Smooth muscle cell (in vitro differentiated cells): ENCODE measurements at regions not wholly inside any gene's neighbourhood (a gene's known extent, or its start where the extent isn't known, plus 50 kb on each side); places are given as distances from the start of the nearest gene placed in this dataset.

Source experiments
- DNase-seq: peaks from one replicate; lab custom pipeline; 2025; ENCODE audit not compliant: unreplicated experiment; lab: John Stamatoyannopoulos, UW
- H2AFZ ChIP-seq: fragments of 200-600 bp; sonication (generic); 2 replicates; pipeline ENCODE4 v1.6.0; 2016; ENCODE audit warnings: antibody characterized with exemption, low read depth, mild to moderate bottlenecking
- H3F3A ChIP-seq: fragments of 200-600 bp; sonication (generic); 2 replicates; pipeline ENCODE4 v1.6.0; 2017; ENCODE audit warnings: antibody characterized with exemption, low read depth
- H3K27ac ChIP-seq: fragments of 200-600 bp; sonication (generic); 2 replicates; pipeline ENCODE4 v1.5.1; 2016; ENCODE audit warnings: low read depth, mild to moderate bottlenecking
- H3K27me3 ChIP-seq: fragments of 200-600 bp; sonication (generic); 2 replicates; pipeline ENCODE4 v1.6.1; 2016; ENCODE audit warnings: low read depth, mild to moderate bottlenecking
- H3K36me3 ChIP-seq: fragments of 200-600 bp; sonication (generic); 2 replicates; pipeline ENCODE4 v1.5.1; 2016; ENCODE audit warnings: low read depth
- H3K4me1 ChIP-seq: fragments of 200-600 bp; sonication (generic); 2 replicates; pipeline ENCODE4 v1.5.1; 2016; ENCODE audit warnings: low read depth
- H3K4me2 ChIP-seq: fragments of 200-600 bp; sonication (generic); 2 replicates; pipeline ENCODE4 v1.6.0; 2016; ENCODE audit warnings: mild to moderate bottlenecking
- H3K4me3 ChIP-seq: fragments of 200-600 bp; sonication (generic); 2 replicates; pipeline ENCODE4 v1.5.1; 2016; ENCODE audit warnings: mild to moderate bottlenecking
- H3K79me2 ChIP-seq: fragments of 200-600 bp; sonication (generic); 2 replicates; pipeline ENCODE4 v1.6.0; 2016; ENCODE audit warnings: low read depth, mild to moderate bottlenecking
- H3K9ac ChIP-seq: fragments of 200-600 bp; sonication (generic); 2 replicates; pipeline ENCODE4 v1.6.0; 2016; ENCODE audit warnings: low read depth
- H3K9me3 ChIP-seq: fragments of 200-600 bp; sonication (generic); replicated peaks from 2 replicates; pipeline ENCODE4 v1.5.1; 2016; ENCODE audit warnings: low read depth
- H4K20me1 ChIP-seq: fragments of 200-600 bp; sonication (generic); 2 replicates; pipeline ENCODE4 v1.6.0; 2016; ENCODE audit warnings: low read depth
- WGBS: methylation state at CpG from one replicate; pipeline ENCODE4 v1.1.7; 2016; ENCODE audit warnings: low lambda C conversion rate; 5-methylcytosine and 5-hydroxymethylcytosine counted together
- TF ChIP-seq, protein P1 (sequence below): fragments of 200-600 bp; sonication (generic); IDR thresholded peaks from 2 replicates; pipeline ENCODE4 v1.5.1; 2017; ENCODE audit warnings: borderline replicate concordance, mild to moderate bottlenecking, antibody characterized with exemption; ENCODE audit not compliant: insufficient read depth, poor library complexity, severe bottlenecking

DNA sequence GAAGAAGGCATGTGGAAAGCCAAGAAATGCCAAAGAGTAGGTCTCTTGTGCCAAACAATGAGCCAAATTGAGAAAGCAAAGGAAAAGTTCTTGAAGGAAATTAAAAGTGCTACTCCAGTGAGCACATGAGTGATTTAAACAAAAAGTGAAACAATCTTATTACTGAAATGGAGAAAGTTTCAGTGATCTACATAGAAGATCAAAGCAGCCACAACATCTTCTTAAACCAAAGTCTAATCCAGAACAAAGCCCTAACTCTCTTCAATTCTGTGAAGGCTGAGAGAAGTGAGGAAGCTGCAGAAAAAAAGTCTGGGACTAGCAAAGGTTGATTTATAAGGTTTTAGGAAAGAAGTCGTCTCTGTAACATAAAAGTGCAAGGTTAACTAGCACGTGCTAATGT lies 259.6 kb downstream of the FLRT2 start:
- Histone ChIP-seq H3K4me2 (no peak overlapping the region), H3K4me3 (no peak overlapping the region), H3K36me3 (no peaks in the 10 kb centered on the region), H3K79me2 (no peaks in the 10 kb centered on the region), H3F3A (no peaks in the 10 kb centered on the region), H2AFZ (no peak overlapping the region), H3K4me1 (peaks cover 5% of the 10 kb centered on the region), H3K27me3 (no peaks in the 10 kb centered on the region), H3K27ac (no peak overlapping the region), H3K9me3 (no peaks in the 10 kb centered on the region), H4K20me1 (no peaks in the 10 kb centered on the region), H3K9ac (no peak overlapping the region)
- no peak for DNase-seq
- 75% methylated on average over 2 of the region's 2 CpGs for WGBS
- TF ChIP-seq, protein P1, sequence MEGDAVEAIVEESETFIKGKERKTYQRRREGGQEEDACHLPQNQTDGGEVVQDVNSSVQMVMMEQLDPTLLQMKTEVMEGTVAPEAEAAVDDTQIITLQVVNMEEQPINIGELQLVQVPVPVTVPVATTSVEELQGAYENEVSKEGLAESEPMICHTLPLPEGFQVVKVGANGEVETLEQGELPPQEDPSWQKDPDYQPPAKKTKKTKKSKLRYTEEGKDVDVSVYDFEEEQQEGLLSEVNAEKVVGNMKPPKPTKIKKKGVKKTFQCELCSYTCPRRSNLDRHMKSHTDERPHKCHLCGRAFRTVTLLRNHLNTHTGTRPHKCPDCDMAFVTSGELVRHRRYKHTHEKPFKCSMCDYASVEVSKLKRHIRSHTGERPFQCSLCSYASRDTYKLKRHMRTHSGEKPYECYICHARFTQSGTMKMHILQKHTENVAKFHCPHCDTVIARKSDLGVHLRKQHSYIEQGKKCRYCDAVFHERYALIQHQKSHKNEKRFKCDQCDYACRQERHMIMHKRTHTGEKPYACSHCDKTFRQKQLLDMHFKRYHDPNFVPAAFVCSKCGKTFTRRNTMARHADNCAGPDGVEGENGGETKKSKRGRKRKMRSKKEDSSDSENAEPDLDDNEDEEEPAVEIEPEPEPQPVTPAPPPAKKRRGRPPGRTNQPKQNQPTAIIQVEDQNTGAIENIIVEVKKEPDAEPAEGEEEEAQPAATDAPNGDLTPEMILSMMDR, result no peak

- no peaks in the 10 kb centered on the region for H3K9me3 ChIP-seq
- WGBS, result 95% methylated on average over 2 of the region's 2 CpGs
- H4K20me1 ChIP-seq, result no peaks in the 10 kb centered on the region
- no peak for DNase-seq
- TF ChIP-seq, protein P1, result no peak
- no peaks in the 10 kb centered on the region for H3K36me3 ChIP-seq
- H3F3A ChIP-seq, result no peaks in the 10 kb centered on the region
- H3K4me3 ChIP-seq, result no peak overlapping the region
- H3K27ac ChIP-seq, result no peak overlapping the region
- H3K9ac ChIP-seq, result no peak overlapping the region
- no peak overlapping the region for H3K4me2 ChIP-seq
- no peaks in the 10 kb centered on the region for H3K27me3 ChIP-seq
- H3K4me1 ChIP-seq, result peaks cover 6% of the 10 kb centered on the region
- no peak overlapping the region for H2AFZ ChIP-seq
- no peaks in the 10 kb centered on the region for H3K79me2 ChIP-seq
These were observed 258.7 kb downstream of the FLRT2 start for GRCh38 chr14:85788470-85789233.

- Histone ChIP-seq H3K27me3 (no peaks in the 10 kb centered on the region), H2AFZ (no peak overlapping the region), H3K36me3 (no peaks in the 10 kb centered on the region), H3K27ac (no peak overlapping the region), H3K4me2 (no peak overlapping the region), H4K20me1 (no peaks in the 10 kb centered on the region), H3K9me3 (no peaks in the 10 kb centered on the region), H3K79me2 (no peaks in the 10 kb centered on the region), H3K4me1 (peaks cover 10% of the 10 kb centered on the region), H3F3A (no peaks in the 10 kb centered on the region), H3K9ac (no peak overlapping the region), H3K4me3 (no peak overlapping the region)
- no peak for DNase-seq
- TF ChIP-seq, protein P1, result no peak
- WGBS, result 94% methylated on average over 3 of the region's 3 CpGs
These were observed 236.4 kb downstream of the FLRT2 start for GRCh38 chr14:85766295-85766694.

DNA sequence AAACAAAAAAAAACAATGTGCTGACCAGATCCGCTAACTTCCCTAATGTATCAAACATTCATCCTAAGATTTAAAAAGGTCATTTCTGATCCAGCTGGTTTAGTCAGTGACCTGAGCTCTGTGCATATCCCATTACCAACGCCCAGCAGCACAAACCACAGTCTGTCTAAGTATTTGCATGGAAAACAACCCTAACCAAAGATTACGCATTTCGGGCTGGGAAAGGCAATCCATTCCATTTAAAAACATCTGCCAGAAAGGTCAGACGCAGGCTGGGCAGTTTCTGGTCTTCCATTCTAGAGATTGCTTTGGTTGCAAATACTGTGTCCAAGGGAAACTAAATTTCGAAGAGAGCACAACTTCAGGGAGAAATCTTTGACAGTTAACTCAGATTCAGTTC lies 234.9 kb downstream of the FLRT2 start:
- Histone ChIP-seq H3K9me3 (no peaks in the 10 kb centered on the region), H3F3A (no peaks in the 10 kb centered on the region), H4K20me1 (no peaks in the 10 kb centered on the region), H2AFZ (no peak overlapping the region), H3K27ac (no peak overlapping the region), H3K79me2 (no peaks in the 10 kb centered on the region), H3K36me3 (no peaks in the 10 kb centered on the region), H3K4me1 (peaks cover 10% of the 10 kb centered on the region), H3K9ac (no peak overlapping the region), H3K27me3 (no peaks in the 10 kb centered on the region), H3K4me2 (no peak overlapping the region), H3K4me3 (no peak overlapping the region)
- no peak for DNase-seq
- TF ChIP-seq, protein P1, result no peak
- 70% methylated on average over 6 of the region's 6 CpGs for WGBS
